H1 (cell line): ENCODE measurements at regions not wholly inside any gene's neighbourhood (a gene's known extent, or its start where the extent isn't known, plus 50 kb on each side); places are given as distances from the start of the nearest gene placed in this dataset.

Experiments
- CREB1 ChIP-seq: IDR thresholded peaks from 2 replicates; pipeline ENCODE4 v1.6.1; 2012; ENCODE audit warnings: inconsistent platforms
- EP300 ChIP-seq, 2 experiments: IDR thresholded peaks; 1 replicate in 1 of 2; 2 replicates in 1 of 2; pipeline ENCODE4 v1.6.1; 2011 to 2012; ENCODE audit warnings: low read depth in 2 of 2, low read length in 2 of 2, mild to moderate bottlenecking in 2 of 2, borderline replicate concordance in 1 of 2, inconsistent platforms in 1 of 2, moderate library complexity in 1 of 2
- SIX5 ChIP-seq: IDR thresholded peaks from 2 replicates; pipeline ENCODE4 v1.6.1; 2011; ENCODE audit warnings: mild to moderate bottlenecking, low read depth, low read length
- SP2 ChIP-seq: IDR thresholded peaks from 2 replicates; pipeline ENCODE4 v1.6.1; 2012; ENCODE audit warnings: mild to moderate bottlenecking, low read length, inconsistent platforms
- TAF7 ChIP-seq: optimal IDR thresholded peaks from 2 replicates; pipeline ENCODE3; 2011; ENCODE audit warnings: low read depth, mild to moderate bottlenecking, inconsistent platforms, low read length, moderate library complexity, borderline replicate concordance
- TCF12 ChIP-seq: IDR thresholded peaks from 2 replicates; pipeline ENCODE4 v1.6.1; 2011; ENCODE audit warnings: low read depth, mild to moderate bottlenecking, low read length
- TEAD4 ChIP-seq: IDR thresholded peaks from 2 replicates; pipeline ENCODE4 v1.6.1; 2012; ENCODE audit warnings: low read depth, low read length, inconsistent platforms, mixed read lengths

DNA sequence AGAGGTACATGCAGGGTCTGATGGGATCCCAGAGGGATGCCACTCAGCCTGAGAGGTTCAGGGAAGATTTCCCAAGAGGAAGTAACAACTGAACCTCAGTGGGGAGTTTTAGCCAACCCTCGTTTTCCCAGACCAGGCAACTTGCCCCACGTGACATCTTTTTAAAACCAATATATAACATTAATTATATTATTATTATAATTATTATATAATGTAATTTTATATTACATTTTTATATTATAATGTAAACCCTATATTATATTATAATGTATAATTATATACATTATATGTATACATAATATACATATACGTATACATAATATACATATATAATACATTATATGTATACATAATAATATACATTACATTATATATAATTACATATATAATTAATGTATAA, 62.8 kb upstream of the WWC1 start (continued):
- TF ChIP-seq CREB1 (no peak), TEAD4 (no peak), SP2 (no peak), TCF12 (no peak), EP300 (IDR thresholded peaks at IDR 0.05; ENCODE audit: borderline replicate concordance in 1 of 2, low read depth in 2 of 2, low read length in 2 of 2) (no peak), TAF7 (no peak), SIX5 (no peak)
